ENCODE measurements at regions not wholly inside any gene's neighbourhood (a gene's known extent, or its start where the extent isn't known, plus 50 kb on each side); places are given as distances from the start of the nearest gene placed in this dataset.

GRCh38 chr10:90421874-90422273, 436.0 kb downstream of the HTR7 start:
- TF ChIP-seq, protein P1, sequence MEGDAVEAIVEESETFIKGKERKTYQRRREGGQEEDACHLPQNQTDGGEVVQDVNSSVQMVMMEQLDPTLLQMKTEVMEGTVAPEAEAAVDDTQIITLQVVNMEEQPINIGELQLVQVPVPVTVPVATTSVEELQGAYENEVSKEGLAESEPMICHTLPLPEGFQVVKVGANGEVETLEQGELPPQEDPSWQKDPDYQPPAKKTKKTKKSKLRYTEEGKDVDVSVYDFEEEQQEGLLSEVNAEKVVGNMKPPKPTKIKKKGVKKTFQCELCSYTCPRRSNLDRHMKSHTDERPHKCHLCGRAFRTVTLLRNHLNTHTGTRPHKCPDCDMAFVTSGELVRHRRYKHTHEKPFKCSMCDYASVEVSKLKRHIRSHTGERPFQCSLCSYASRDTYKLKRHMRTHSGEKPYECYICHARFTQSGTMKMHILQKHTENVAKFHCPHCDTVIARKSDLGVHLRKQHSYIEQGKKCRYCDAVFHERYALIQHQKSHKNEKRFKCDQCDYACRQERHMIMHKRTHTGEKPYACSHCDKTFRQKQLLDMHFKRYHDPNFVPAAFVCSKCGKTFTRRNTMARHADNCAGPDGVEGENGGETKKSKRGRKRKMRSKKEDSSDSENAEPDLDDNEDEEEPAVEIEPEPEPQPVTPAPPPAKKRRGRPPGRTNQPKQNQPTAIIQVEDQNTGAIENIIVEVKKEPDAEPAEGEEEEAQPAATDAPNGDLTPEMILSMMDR (IDR thresholded peaks at IDR 0.05) = no peak
- H3K36me3 ChIP-seq (ENCODE audit: control insufficient read depth, insufficient read depth, low read length) = no peaks in the 10 kb centered on the region
- no peak overlapping the region for H3K27ac ChIP-seq
- H3K9me3 ChIP-seq (ENCODE audit: control insufficient read depth, low read length) = no peaks in the 10 kb centered on the region
- H3K4me1 ChIP-seq = peaks cover 6% of the 10 kb centered on the region
- no peak overlapping the region for H3K4me2 ChIP-seq (ENCODE audit: low read length)
- no peak overlapping the region for H3K4me3 ChIP-seq (ENCODE audit: low read depth, low read length)
- H2AFZ ChIP-seq = no peak overlapping the region
- no peaks in the 10 kb centered on the region for H3K27me3 ChIP-seq (ENCODE audit: control insufficient read depth, insufficient read depth, low read length)
- H3K9ac ChIP-seq = no peak overlapping the region
- H3K79me2 ChIP-seq = no peaks in the 10 kb centered on the region

- H3K4me2 ChIP-seq (ENCODE audit: low read length) = no peak overlapping the region
- no peaks in the 10 kb centered on the region for H3K9me3 ChIP-seq (ENCODE audit: control insufficient read depth, low read length)
- no peak overlapping the region for H3K9ac ChIP-seq
- H3K4me1 ChIP-seq = no peaks in the 10 kb centered on the region
- TF ChIP-seq, protein P1 (IDR thresholded peaks at IDR 0.05) = no peak
- H3K79me2 ChIP-seq = no peaks in the 10 kb centered on the region
- H3K4me3 ChIP-seq (ENCODE audit: low read depth, low read length) = no peak overlapping the region
- no peaks in the 10 kb centered on the region for H3K36me3 ChIP-seq (ENCODE audit: control insufficient read depth, insufficient read depth, low read length)
- no peak overlapping the region for H2AFZ ChIP-seq
- no peak overlapping the region for H3K27ac ChIP-seq
- no peaks in the 10 kb centered on the region for H3K27me3 ChIP-seq (ENCODE audit: control insufficient read depth, insufficient read depth, low read length)
These were observed 433.1 kb downstream of the HTR7 start for GRCh38 chr10:90424730-90425129.

DNA sequence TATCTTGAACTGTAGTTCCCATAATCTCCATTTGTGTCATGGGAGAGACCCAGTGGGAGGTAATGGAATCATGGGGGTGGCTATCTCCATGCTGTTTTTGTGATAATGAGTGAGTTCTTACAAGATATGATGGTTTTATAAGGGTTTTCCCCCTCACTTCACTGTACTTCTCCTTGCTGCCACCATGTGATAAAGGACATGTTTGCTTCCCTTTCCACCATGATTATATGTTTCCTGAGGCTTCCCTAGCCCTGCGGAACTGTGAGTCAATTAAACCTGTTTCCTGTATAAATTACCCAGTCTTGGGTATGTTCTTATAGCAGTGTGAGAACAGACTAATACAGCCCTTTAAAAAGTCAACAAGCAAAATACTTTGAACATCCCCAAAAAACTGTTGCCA, 427.7 kb downstream of the HTR7 start:
- Histone ChIP-seq H3K4me2 (ENCODE audit: low read length) (no peak overlapping the region), H3K27me3 (ENCODE audit: control insufficient read depth, insufficient read depth, low read length) (no peaks in the 10 kb centered on the region), H3K4me1 (no peaks in the 10 kb centered on the region), H3K9ac (no peak overlapping the region), H3K36me3 (ENCODE audit: control insufficient read depth, insufficient read depth, low read length) (no peaks in the 10 kb centered on the region), H3K4me3 (ENCODE audit: low read depth, low read length) (no peak overlapping the region), H3K9me3 (ENCODE audit: control insufficient read depth, low read length) (no peaks in the 10 kb centered on the region), H3K79me2 (no peaks in the 10 kb centered on the region), H2AFZ (no peak overlapping the region), H3K27ac (no peak overlapping the region)
- TF ChIP-seq, protein P1 (IDR thresholded peaks at IDR 0.05) = no peak

- no peaks in the 10 kb centered on the region for H3K79me2 ChIP-seq
- no peaks in the 10 kb centered on the region for H3K27me3 ChIP-seq (ENCODE audit: control insufficient read depth, insufficient read depth, low read length)
- no peaks in the 10 kb centered on the region for H3K36me3 ChIP-seq (ENCODE audit: control insufficient read depth, insufficient read depth, low read length)
- peaks cover 13% of the 10 kb centered on the region for H3K4me1 ChIP-seq
- TF ChIP-seq, protein P1 (IDR thresholded peaks at IDR 0.05) = no peak
- H3K9me3 ChIP-seq (ENCODE audit: control insufficient read depth, low read length) = no peaks in the 10 kb centered on the region
- H3K27ac ChIP-seq = no peak overlapping the region
- H3K4me3 ChIP-seq (ENCODE audit: low read depth, low read length) = no peak overlapping the region
- no peak overlapping the region for H3K4me2 ChIP-seq (ENCODE audit: low read length)
- H3K9ac ChIP-seq = no peak overlapping the region
- no peak overlapping the region for H2AFZ ChIP-seq
These were observed 425.0 kb downstream of the HTR7 start for GRCh38 chr10:90432866-90433265.

DNA sequence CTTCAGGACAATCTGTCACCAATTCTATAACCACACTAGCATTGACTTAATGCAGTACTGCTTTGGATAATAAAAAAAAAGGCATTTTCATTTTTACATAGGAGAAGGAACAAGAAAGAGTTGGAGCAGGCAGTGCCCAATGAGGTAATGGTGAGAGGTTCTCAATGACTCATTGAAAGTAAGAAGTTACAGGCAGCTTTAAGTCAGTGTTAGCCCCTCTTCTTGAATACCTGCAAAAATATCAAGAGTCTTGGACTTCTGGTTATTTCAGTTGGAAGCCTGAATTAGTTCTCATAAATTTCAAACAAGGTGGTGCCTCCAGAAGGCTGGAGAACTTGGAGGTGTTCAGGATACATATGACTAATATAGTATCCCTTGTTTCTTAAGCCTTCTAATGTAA, 422.5 kb downstream of the HTR7 start:
- Histone ChIP-seq H3K27ac (no peak overlapping the region), H3K27me3 (ENCODE audit: control insufficient read depth, insufficient read depth, low read length) (no peaks in the 10 kb centered on the region), H3K9me3 (ENCODE audit: control insufficient read depth, low read length) (no peaks in the 10 kb centered on the region), H3K79me2 (no peaks in the 10 kb centered on the region), H3K36me3 (ENCODE audit: control insufficient read depth, insufficient read depth, low read length) (no peaks in the 10 kb centered on the region), H3K9ac (no peak overlapping the region), H2AFZ (no peak overlapping the region), H3K4me1 (peaks cover 14% of the 10 kb centered on the region), H3K4me2 (ENCODE audit: low read length) (no peak overlapping the region), H3K4me3 (ENCODE audit: low read depth, low read length) (no peak overlapping the region)
- TF ChIP-seq, protein P1 (IDR thresholded peaks at IDR 0.05) = no peak

All from parathyroid adenoma (tissue), 2 donors.